ENCODE measurements at regions not wholly inside any gene's neighbourhood (a gene's known extent, or its start where the extent isn't known, plus 50 kb on each side); places are given as distances from the start of the nearest gene placed in this dataset.

DNA sequence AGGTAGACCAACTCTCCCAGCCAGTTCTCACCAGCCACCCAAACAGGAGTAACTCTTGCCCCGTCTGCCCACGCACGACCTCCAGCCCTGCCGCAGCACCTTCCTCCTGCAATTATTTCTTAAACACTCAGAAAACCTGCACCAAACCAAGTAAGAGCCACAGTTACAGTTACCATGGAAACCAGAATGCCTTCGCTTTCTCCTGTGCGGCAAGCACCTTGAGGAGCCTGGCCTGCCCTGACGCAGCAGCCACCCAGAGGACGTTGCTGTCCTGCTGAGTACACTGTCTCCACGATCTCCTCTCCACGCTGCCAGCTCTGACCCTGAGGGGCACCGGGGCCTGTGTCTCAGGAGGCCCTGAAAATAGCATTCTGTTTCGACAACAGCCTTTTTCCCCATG, 94.3 kb upstream of the SMIM21 start:
- H3K9me3 ChIP-seq, result no peaks in the 10 kb centered on the region
- DNase-seq (ENCODE audit: extremely low spot score in 2 of 2), result no peak
- H3K4me3 ChIP-seq, result no peak overlapping the region
- no peak for TF ChIP-seq POLR2A (IDR thresholded peaks at IDR 0.05)
- no peak for TF ChIP-seq POLR2AphosphoS5 (IDR thresholded peaks at IDR 0.05; ENCODE audit: insufficient read depth in 1 of 2, low read depth in 1 of 2)
- TF ChIP-seq, protein P1, sequence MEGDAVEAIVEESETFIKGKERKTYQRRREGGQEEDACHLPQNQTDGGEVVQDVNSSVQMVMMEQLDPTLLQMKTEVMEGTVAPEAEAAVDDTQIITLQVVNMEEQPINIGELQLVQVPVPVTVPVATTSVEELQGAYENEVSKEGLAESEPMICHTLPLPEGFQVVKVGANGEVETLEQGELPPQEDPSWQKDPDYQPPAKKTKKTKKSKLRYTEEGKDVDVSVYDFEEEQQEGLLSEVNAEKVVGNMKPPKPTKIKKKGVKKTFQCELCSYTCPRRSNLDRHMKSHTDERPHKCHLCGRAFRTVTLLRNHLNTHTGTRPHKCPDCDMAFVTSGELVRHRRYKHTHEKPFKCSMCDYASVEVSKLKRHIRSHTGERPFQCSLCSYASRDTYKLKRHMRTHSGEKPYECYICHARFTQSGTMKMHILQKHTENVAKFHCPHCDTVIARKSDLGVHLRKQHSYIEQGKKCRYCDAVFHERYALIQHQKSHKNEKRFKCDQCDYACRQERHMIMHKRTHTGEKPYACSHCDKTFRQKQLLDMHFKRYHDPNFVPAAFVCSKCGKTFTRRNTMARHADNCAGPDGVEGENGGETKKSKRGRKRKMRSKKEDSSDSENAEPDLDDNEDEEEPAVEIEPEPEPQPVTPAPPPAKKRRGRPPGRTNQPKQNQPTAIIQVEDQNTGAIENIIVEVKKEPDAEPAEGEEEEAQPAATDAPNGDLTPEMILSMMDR (IDR thresholded peaks at IDR 0.05), result no peak
- H3K27ac ChIP-seq, result no peak overlapping the region
- H3K4me1 ChIP-seq, result no peaks in the 10 kb centered on the region
- intact Hi-C loops (cut with DNase I), result no loop called here
- no peaks in the 10 kb centered on the region for H3K36me3 ChIP-seq
- no peaks in the 10 kb centered on the region for H3K27me3 ChIP-seq

DNA sequence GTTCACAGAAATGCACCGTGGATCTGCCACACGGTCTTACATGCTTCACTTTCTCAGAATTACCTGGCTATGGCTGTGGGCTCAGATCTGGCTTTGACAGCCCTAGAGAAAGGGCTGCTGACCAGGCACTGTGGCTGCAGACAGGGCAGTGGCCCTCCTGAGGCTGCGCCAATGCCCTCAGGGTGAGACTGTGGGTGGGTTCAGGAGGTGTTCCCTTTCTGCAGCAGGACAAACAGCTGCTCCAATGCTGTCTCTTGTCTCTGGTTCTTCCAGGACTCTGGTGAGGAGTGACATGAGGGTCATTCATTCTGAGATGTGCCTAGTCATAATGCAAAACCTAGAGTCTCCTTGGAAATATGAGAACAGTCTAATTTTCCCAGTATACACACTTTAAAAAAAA, 90.5 kb upstream of the SMIM21 start:
- Histone ChIP-seq H3K36me3 (no peaks in the 10 kb centered on the region), H3K4me3 (no peak overlapping the region), H3K9me3 (no peaks in the 10 kb centered on the region), H3K27ac (no peak overlapping the region), H3K27me3 (no peaks in the 10 kb centered on the region), H3K4me1 (no peaks in the 10 kb centered on the region)
- TF ChIP-seq POLR2A (IDR thresholded peaks at IDR 0.05) (no peak), POLR2AphosphoS5 (IDR thresholded peaks at IDR 0.05; ENCODE audit: insufficient read depth in 1 of 2, low read depth in 1 of 2) (no peak)
- TF ChIP-seq, protein P1 (IDR thresholded peaks at IDR 0.05), result no peak
- intact Hi-C loops (cut with DNase I), result no loop called here
- no peak for DNase-seq (ENCODE audit: extremely low spot score in 2 of 2)

- Histone ChIP-seq H3K9me3 (no peaks in the 10 kb centered on the region), H3K4me1 (no peaks in the 10 kb centered on the region), H3K4me3 (no peak overlapping the region), H3K36me3 (no peaks in the 10 kb centered on the region), H3K27me3 (no peaks in the 10 kb centered on the region), H3K27ac (no peak overlapping the region)
- no peak for DNase-seq (ENCODE audit: extremely low spot score in 2 of 2)
- intact Hi-C loops (cut with DNase I), result no loop called here
- TF ChIP-seq, protein P1 (IDR thresholded peaks at IDR 0.05), result no peak
- TF ChIP-seq POLR2A (IDR thresholded peaks at IDR 0.05), result no peak
- TF ChIP-seq POLR2AphosphoS5 (IDR thresholded peaks at IDR 0.05; ENCODE audit: insufficient read depth in 1 of 2, low read depth in 1 of 2), result no peak
Measured at GRCh38 chr18:75517286-75517685, 89.8 kb upstream of the SMIM21 start.

DNA sequence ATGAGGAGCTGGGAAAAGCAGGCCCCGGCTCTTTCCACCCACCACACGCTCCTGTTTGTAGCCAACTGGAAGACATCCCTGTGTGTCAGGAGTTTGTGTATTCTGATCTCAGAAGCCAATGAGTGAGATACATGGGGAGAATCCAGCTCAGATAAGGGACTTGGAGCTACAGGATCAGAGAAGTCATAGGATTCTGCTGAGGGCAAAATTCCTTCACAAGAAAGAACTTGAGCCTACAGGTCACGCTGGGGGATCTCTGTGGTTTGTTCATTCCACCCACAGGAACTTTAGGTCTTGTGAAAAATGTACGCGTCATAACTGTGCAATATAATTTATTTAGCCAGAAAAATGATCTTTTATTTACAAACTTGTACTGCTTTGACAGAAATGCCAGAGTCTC, 80.1 kb upstream of the SMIM21 start:
- no peak for TF ChIP-seq POLR2AphosphoS5 (IDR thresholded peaks at IDR 0.05; ENCODE audit: insufficient read depth in 1 of 2, low read depth in 1 of 2)
- TF ChIP-seq, protein P1 (IDR thresholded peaks at IDR 0.05), result no peak
- TF ChIP-seq POLR2A (IDR thresholded peaks at IDR 0.05), result no peak
- no peaks in the 10 kb centered on the region for H3K36me3 ChIP-seq
- H3K9me3 ChIP-seq, result no peaks in the 10 kb centered on the region
- intact Hi-C loops (cut with DNase I), result no loop called here
- H3K27ac ChIP-seq, result no peak overlapping the region
- no peaks in the 10 kb centered on the region for H3K27me3 ChIP-seq
- no peak overlapping the region for H3K4me3 ChIP-seq
- no peak for DNase-seq (ENCODE audit: extremely low spot score in 2 of 2)
- H3K4me1 ChIP-seq, result no peaks in the 10 kb centered on the region

DNA sequence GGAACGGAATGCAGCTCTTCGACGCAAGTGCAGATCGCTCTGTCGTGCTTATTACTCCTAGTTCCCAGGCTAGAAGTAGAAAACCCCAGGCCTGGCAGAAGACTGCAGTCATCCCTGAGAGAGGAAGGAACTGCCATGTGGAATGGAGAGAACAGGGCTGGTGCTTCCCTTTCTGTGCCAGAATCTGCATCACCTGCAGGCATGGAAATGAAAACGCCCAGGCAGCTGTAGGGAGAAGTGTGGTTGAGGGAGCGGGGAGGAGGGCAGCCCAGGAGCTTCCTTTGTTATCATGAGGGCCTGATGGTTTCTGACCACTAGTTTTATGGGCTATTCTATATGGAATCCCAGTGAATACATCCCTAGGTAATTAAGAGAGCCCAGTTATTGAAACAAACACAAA, 79.4 kb upstream of the SMIM21 start:
- no peak overlapping the region for H3K4me3 ChIP-seq
- TF ChIP-seq, protein P1 (IDR thresholded peaks at IDR 0.05), result no peak
- no peak overlapping the region for H3K27ac ChIP-seq
- DNase-seq (ENCODE audit: extremely low spot score in 2 of 2), result no peak
- intact Hi-C loops (cut with DNase I), result no loop called here
- no peaks in the 10 kb centered on the region for H3K9me3 ChIP-seq
- no peaks in the 10 kb centered on the region for H3K4me1 ChIP-seq
- no peaks in the 10 kb centered on the region for H3K27me3 ChIP-seq
- no peaks in the 10 kb centered on the region for H3K36me3 ChIP-seq
